Upper lobe of right lung (tissue), 1 donor: ENCODE measurements at regions not wholly inside any gene's neighbourhood (a gene's known extent, or its start where the extent isn't known, plus 50 kb on each side); places are given as distances from the start of the nearest gene placed in this dataset.

Source experiments
- ATAC-seq: fragments of 200-7000 bp; cut with Tn5 transposase; one replicate; pipeline ENCODE4 v1.9.1; 2020; ENCODE audit warnings: mild to moderate bottlenecking, moderate library complexity
- DNase-seq: peaks from one replicate; pipeline ENCODE4 v3.0.0-alpha.2; 2020
- H3K27ac ChIP-seq: fragments of 200-600 bp; one replicate; pipeline ENCODE4 v1.8.0; 2022
- H3K27me3 ChIP-seq: fragments of 200-600 bp; one replicate; pipeline ENCODE4 v1.8.0; 2022; ENCODE audit warnings: mild to moderate bottlenecking
- H3K36me3 ChIP-seq: fragments of 200-600 bp; one replicate; pipeline ENCODE4 v1.8.0; 2022
- H3K4me1 ChIP-seq: fragments of 200-600 bp; one replicate; pipeline ENCODE4 v1.8.0; 2022
- H3K4me3 ChIP-seq: fragments of 200-600 bp; one replicate; pipeline ENCODE4 v1.8.0; 2022; ENCODE audit warnings: mild to moderate bottlenecking
- H3K9me3 ChIP-seq: fragments of 200-600 bp; one replicate; pipeline ENCODE4 v1.8.0; 2022
- CTCF ChIP-seq: fragments of 200-600 bp; IDR thresholded peaks from one replicate; pipeline ENCODE4 v1.8.0; 2022; ENCODE audit warnings: antibody characterized with exemption
- intact Hi-C: fragments of 100-400 bp; cut with DNase I; formaldehyde crosslinking; loops from one replicate; pipeline ENCODE4 v1.11.0; 2022
- donor health status: DM: no; HTN: yes; CAD: no; lungs with severe emphysema.

- Histone ChIP-seq H3K27me3 (no peaks in the 10 kb centered on the region), H3K4me1 (no peaks in the 10 kb centered on the region), H3K9me3 (no peaks in the 10 kb centered on the region), H3K36me3 (no peaks in the 10 kb centered on the region), H3K27ac (no peak overlapping the region), H3K4me3 (no peak overlapping the region)
- DNase-seq, result no peak
- intact Hi-C loops, result no loop called here
- TF ChIP-seq CTCF, result no peak
- ATAC-seq, result no peak
These were observed 211.1 kb downstream of the LRATD1 start for GRCh38 chr2:14843507-14844204.

- no peak for ATAC-seq
- no peaks in the 10 kb centered on the region for H3K27me3 ChIP-seq
- intact Hi-C loops, result no loop called here
These were observed 223.2 kb downstream of the LRATD1 start for GRCh38 chr2:14855751-14856150.

GRCh38 chr2:14861181-14861580 is 228.7 kb downstream of the LRATD1 start:
- intact Hi-C loops, result no loop called here

More at GRCh38 chr2:14855751-14856150, 223.2 kb downstream of the LRATD1 start:
- no peak for TF ChIP-seq CTCF
- Histone ChIP-seq H3K4me3 (no peak overlapping the region), H3K9me3 (peaks cover 3% of the 10 kb centered on the region), H3K36me3 (no peaks in the 10 kb centered on the region), H3K4me1 (no peaks in the 10 kb centered on the region), H3K27ac (no peak overlapping the region)
- DNase-seq, result no peak

GRCh38 chr2:14866736-14867352 is 234.3 kb downstream of the LRATD1 start:
- no peak for TF ChIP-seq CTCF
- no peak overlapping the region for H3K27ac ChIP-seq
- no peaks in the 10 kb centered on the region for H3K27me3 ChIP-seq
- no peaks in the 10 kb centered on the region for H3K36me3 ChIP-seq
- no peak overlapping the region for H3K4me3 ChIP-seq
- H3K4me1 ChIP-seq, result no peaks in the 10 kb centered on the region
- ATAC-seq (no peak), DNase-seq (no peak)
- intact Hi-C loops, result no loop called here
- no peaks in the 10 kb centered on the region for H3K9me3 ChIP-seq

More at GRCh38 chr2:14861181-14861580, 228.7 kb downstream of the LRATD1 start:
- Histone ChIP-seq H3K36me3 (no peaks in the 10 kb centered on the region), H3K9me3 (peaks cover 3% of the 10 kb centered on the region), H3K4me3 (no peak overlapping the region), H3K4me1 (no peaks in the 10 kb centered on the region), H3K27me3 (no peaks in the 10 kb centered on the region), H3K27ac (no peak overlapping the region)
- no peak for TF ChIP-seq CTCF
- no peak for ATAC-seq
- DNase-seq, result no peak

GRCh38 chr2:14867853-14868252 is 235.3 kb downstream of the LRATD1 start:
- ATAC-seq (no peak), DNase-seq (no peak)
- no peaks in the 10 kb centered on the region for H3K4me1 ChIP-seq
- TF ChIP-seq CTCF, result no peak
- H3K27ac ChIP-seq, result no peak overlapping the region
- no peak overlapping the region for H3K4me3 ChIP-seq
- H3K36me3 ChIP-seq, result no peaks in the 10 kb centered on the region
- H3K9me3 ChIP-seq, result no peaks in the 10 kb centered on the region
- intact Hi-C loops, result no loop called here
- no peaks in the 10 kb centered on the region for H3K27me3 ChIP-seq
